ENCODE measurements at regions not wholly inside any gene's neighbourhood (a gene's known extent, or its start where the extent isn't known, plus 50 kb on each side); places are given as distances from the start of the nearest gene placed in this dataset.

- no peak for TF ChIP-seq CTCF (IDR thresholded peaks at IDR 0.05)
- no peak for TF ChIP-seq POLR2A (IDR thresholded peaks at IDR 0.05)
These were observed 533.2 kb upstream of the AGA start for GRCh38 chr4:177975315-177975987.
